HUES48 (cell line): ENCODE measurements at regions not wholly inside any gene's neighbourhood (a gene's known extent, or its start where the extent isn't known, plus 50 kb on each side); places are given as distances from the start of the nearest gene placed in this dataset.

ENCODE experiments used
- H3K27ac ChIP-seq: one replicate; pipeline ENCODE4 v1.7.0; 2013; ENCODE audit warnings: low read depth, low read length, inconsistent platforms
- H3K27me3 ChIP-seq: 2 replicates; pipeline ENCODE4 v1.6.1; 2013; ENCODE audit warnings: mild to moderate bottlenecking, low read length; ENCODE audit not compliant: control insufficient read depth, insufficient read depth
- H3K36me3 ChIP-seq: 2 replicates; pipeline ENCODE4 v1.6.1; 2013; ENCODE audit warnings: low read length; ENCODE audit not compliant: control insufficient read depth, insufficient read depth
- H3K4me1 ChIP-seq: 2 replicates; pipeline ENCODE4 v1.6.1; 2013; ENCODE audit warnings: mild to moderate bottlenecking, low read length; ENCODE audit not compliant: control insufficient read depth, insufficient read depth
- H3K4me3 ChIP-seq: 2 replicates; pipeline ENCODE4 v1.5.1; 2013; ENCODE audit warnings: mild to moderate bottlenecking, low read depth, low read length
- H3K9ac ChIP-seq: 2 replicates; pipeline ENCODE4 v1.6.1; 2013; ENCODE audit warnings: mild to moderate bottlenecking, low read depth, low read length, moderate library complexity
- H3K9me3 ChIP-seq: 2 replicates; pipeline ENCODE4 v1.6.1; 2013; ENCODE audit warnings: low read length; ENCODE audit not compliant: control insufficient read depth, insufficient read depth

DNA sequence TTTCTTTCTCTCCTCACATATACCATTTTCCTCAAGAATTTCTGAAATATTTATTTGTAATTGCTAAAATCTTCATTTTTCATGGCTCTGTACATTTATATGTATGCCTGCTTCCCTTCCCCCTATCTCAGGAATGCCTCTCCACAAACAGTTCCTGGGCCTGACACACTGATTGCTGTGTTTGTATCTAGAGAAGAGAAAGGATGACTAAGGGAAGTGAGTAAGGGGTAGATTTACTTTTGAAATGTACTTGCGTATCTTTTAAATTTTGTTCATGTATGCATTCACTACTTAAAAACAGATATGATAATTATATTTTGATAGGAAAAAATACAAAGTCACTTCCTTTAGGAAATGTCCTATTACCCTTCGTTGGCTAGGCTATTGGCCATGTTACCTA, 790.8 kb downstream of the PCDH18 start:
- Histone ChIP-seq H3K27me3 (no peaks in the 10 kb centered on the region), H3K36me3 (no peaks in the 10 kb centered on the region), H3K9ac (no peak overlapping the region), H3K27ac (no peak overlapping the region), H3K4me1 (no peaks in the 10 kb centered on the region), H3K9me3 (peaks cover 20% of the 10 kb centered on the region; the same call in 1 of the 2 replicates), H3K4me3 (no peak overlapping the region)

DNA sequence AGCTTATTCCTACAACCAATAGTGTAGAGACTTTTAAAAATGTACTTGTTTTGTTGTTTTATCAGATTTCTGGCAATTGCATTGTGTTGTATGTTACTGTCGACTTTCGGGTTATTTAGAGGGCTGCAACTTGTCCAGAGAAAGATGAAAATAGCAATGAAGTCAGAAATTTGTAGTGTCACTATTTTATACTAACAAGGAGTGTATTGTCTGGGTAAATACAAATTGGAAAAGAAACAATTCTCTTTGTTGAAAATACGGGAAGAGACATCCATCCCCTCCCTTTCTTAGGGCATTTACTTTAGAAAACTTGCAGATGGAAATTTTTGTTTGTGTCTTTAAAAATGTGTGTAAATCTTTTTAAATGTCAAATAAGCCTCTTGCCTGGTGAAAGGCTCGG, 792.0 kb downstream of the PCDH18 start:
- no peak overlapping the region for H3K27ac ChIP-seq
- no peaks in the 10 kb centered on the region for H3K36me3 ChIP-seq

GRCh38 chr4:136737066-136737465, 795.2 kb downstream of the PCDH18 start:
- Histone ChIP-seq H3K4me1 (0 out of 2 replicates have a peak, but pooled peaks cover 2% of the 10 kb centered on the region), H3K36me3 (no peaks in the 10 kb centered on the region), H3K27ac (no peak overlapping the region), H3K4me3 (no peak overlapping the region), H3K9ac (no peak overlapping the region), H3K27me3 (no peaks in the 10 kb centered on the region), H3K9me3 (no peaks in the 10 kb centered on the region)

More for the DNA sequence above, 792.0 kb downstream of the PCDH18 start:
- H3K27me3 ChIP-seq, result no peaks in the 10 kb centered on the region
- no peak overlapping the region for H3K9ac ChIP-seq
- peaks cover 15% of the 10 kb centered on the region; the same call in 1 of the 2 replicates for H3K9me3 ChIP-seq
- H3K4me1 ChIP-seq, result no peaks in the 10 kb centered on the region
- no peak overlapping the region for H3K4me3 ChIP-seq

DNA sequence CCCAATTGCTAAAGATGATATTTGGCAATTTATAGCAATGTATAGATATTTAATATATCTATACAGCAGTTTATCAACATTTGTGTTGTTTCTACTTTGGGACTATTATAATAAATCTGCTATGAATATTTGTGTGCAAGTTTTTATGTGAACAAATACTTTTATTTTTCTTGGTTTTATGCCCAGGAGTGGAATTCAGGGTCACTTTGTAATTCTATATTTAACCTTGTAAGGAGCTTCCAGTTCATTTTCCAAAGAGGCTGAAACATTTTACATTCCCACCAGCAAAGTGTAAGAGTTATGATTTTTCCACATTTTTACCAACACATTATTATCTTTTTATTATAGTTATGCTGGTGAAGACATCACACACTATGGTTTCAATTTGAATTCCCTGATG, 801.3 kb downstream of the PCDH18 start:
- Histone ChIP-seq H3K27me3 (no peaks in the 10 kb centered on the region), H3K9ac (no peak overlapping the region), H3K36me3 (no peaks in the 10 kb centered on the region), H3K4me3 (no peak overlapping the region), H3K27ac (no peak overlapping the region), H3K9me3 (no peaks in the 10 kb centered on the region), H3K4me1 (0 out of 2 replicates have a peak, but pooled peaks cover 3% of the 10 kb centered on the region)

GRCh38 chr4:136725286-136726081, 806.8 kb downstream of the PCDH18 start:
- no peak overlapping the region for H3K9ac ChIP-seq
- H3K4me3 ChIP-seq, result no peak overlapping the region
- no peaks in the 10 kb centered on the region for H3K27me3 ChIP-seq
- H3K36me3 ChIP-seq, result no peaks in the 10 kb centered on the region
- no peak overlapping the region for H3K27ac ChIP-seq
- H3K4me1 ChIP-seq, result no peaks in the 10 kb centered on the region
- H3K9me3 ChIP-seq, result no peaks in the 10 kb centered on the region

GRCh38 chr4:136713140-136713539, 819.2 kb downstream of the PCDH18 start:
- no peaks in the 10 kb centered on the region for H3K27me3 ChIP-seq
- H3K9me3 ChIP-seq, result no peaks in the 10 kb centered on the region
- no peak overlapping the region for H3K27ac ChIP-seq
- H3K36me3 ChIP-seq, result no peaks in the 10 kb centered on the region
- H3K9ac ChIP-seq, result no peak overlapping the region
- no peaks in the 10 kb centered on the region for H3K4me1 ChIP-seq
- no peak overlapping the region for H3K4me3 ChIP-seq

GRCh38 chr4:136709897-136710296, 822.4 kb downstream of the PCDH18 start:
- Histone ChIP-seq H3K4me1 (no peaks in the 10 kb centered on the region), H3K27me3 (no peaks in the 10 kb centered on the region), H3K4me3 (no peak overlapping the region), H3K9ac (no peak overlapping the region), H3K36me3 (no peaks in the 10 kb centered on the region), H3K9me3 (no peaks in the 10 kb centered on the region), H3K27ac (no peak overlapping the region)

DNA sequence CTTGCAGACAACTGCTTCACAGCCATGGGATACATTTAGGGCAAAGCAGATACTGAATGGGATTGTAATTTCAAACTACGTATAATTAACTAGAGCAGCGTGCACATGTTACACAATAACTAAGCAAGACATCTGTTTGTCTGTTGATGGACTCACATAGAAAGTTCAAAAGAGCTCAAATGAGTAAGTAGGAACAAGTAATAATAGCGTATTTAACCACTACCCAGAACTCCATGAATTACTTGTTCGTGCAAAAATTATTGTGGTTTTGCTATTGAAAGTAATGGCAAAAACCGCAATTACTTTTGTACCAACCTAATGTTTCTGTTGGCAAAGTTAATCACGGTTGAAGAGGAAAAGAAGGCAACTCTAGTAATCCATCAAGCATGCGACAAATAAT, 825.4 kb downstream of the PCDH18 start:
- H3K4me1 ChIP-seq, result no peaks in the 10 kb centered on the region
- H3K9me3 ChIP-seq, result no peaks in the 10 kb centered on the region
- H3K4me3 ChIP-seq, result no peak overlapping the region
- no peak overlapping the region for H3K9ac ChIP-seq
- H3K27ac ChIP-seq, result no peak overlapping the region
- no peaks in the 10 kb centered on the region for H3K36me3 ChIP-seq
- no peaks in the 10 kb centered on the region for H3K27me3 ChIP-seq

DNA sequence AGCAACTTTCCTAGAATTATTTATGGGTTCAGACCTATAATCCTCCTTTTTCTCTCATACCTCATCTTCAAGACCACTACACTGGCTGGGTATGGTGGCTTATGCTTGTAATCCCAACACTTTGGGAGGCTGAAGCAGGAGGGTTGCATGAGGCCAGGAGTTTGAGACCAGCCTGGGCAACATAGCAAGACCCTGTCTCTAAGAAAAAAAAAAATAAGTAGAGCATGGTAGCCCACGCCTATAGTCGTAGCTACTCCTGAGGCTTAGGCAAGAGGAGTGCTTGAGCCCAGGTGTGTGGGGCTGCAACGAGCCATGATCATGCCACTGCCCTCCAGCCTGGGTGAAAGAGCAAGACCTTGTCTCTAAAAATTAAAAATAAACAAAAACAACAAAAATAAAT, 832.4 kb downstream of the PCDH18 start:
- H3K9ac ChIP-seq, result no peak overlapping the region
- H3K36me3 ChIP-seq, result no peaks in the 10 kb centered on the region
- no peaks in the 10 kb centered on the region for H3K9me3 ChIP-seq
- H3K27me3 ChIP-seq, result no peaks in the 10 kb centered on the region
- H3K27ac ChIP-seq, result no peak overlapping the region
- H3K4me3 ChIP-seq, result no peak overlapping the region
- H3K4me1 ChIP-seq, result no peaks in the 10 kb centered on the region

- no peaks in the 10 kb centered on the region for H3K27me3 ChIP-seq
- H3K36me3 ChIP-seq, result no peaks in the 10 kb centered on the region
- no peaks in the 10 kb centered on the region for H3K9me3 ChIP-seq
- no peak overlapping the region for H3K27ac ChIP-seq
- H3K9ac ChIP-seq, result no peak overlapping the region
- H3K4me1 ChIP-seq, result peaks cover 15% of the 10 kb centered on the region; the same call in 1 of the 2 replicates
- H3K4me3 ChIP-seq, result no peak overlapping the region
Observed at GRCh38 chr4:136691607-136692006, 840.7 kb downstream of the PCDH18 start.

DNA sequence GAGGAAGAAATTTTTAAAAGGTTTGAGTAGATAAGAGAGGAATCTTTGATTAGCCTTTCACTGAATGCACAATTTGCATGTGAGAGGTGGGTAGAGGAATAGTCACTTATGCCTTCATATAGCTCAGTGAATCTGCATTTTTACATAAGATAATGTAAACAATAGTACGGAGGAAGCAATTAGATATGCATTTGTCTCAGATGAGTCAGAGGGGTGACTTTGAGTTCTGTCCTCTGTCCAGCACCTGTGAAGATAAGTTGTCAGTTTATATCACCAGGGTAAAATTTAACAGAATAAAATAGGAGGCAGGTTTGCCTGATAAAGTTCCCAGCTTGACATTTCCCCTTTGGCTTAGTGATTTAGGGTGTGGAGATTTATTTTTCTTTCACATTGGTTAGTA, 841.9 kb downstream of the PCDH18 start:
- no peak overlapping the region for H3K4me3 ChIP-seq
- H3K36me3 ChIP-seq, result no peaks in the 10 kb centered on the region
- H3K27ac ChIP-seq, result peak overlapping the region; percentile 37
- H3K27me3 ChIP-seq, result no peaks in the 10 kb centered on the region
- no peak overlapping the region for H3K9ac ChIP-seq
- H3K9me3 ChIP-seq, result no peaks in the 10 kb centered on the region
- peaks cover 15% of the 10 kb centered on the region; the same call in 1 of the 2 replicates for H3K4me1 ChIP-seq
